HepG2 (cell line): ENCODE measurements at regions not wholly inside any gene's neighbourhood (a gene's known extent, or its start where the extent isn't known, plus 50 kb on each side); places are given as distances from the start of the nearest gene placed in this dataset.
"Not testable (repeated sequence)": the region's sequence is repeated elsewhere in the genome, so short reads cannot be mapped to it uniquely, and the experiment has no call there.

Source experiments
- ATAC-seq: fragments of 200-7000 bp; cut with Tn5 transposase; 3 replicates; pipeline ENCODE4 v1.9.1; 2020; ENCODE audit warnings: mild to moderate bottlenecking, moderate library complexity
- BruUV-seq: library from RNA; stranded (reverse); fragments of 400-500 nt; replicated peaks from 2 replicates; lab custom pipeline; 2021; lab: Mats Ljungman, UMichigan
- CTCF ChIA-PET: fragments of 300-600 bp; formaldehyde crosslinking; extraction: SDS; loops from one replicate; lab custom pipeline; 2021; ENCODE audit warnings: low total read pairs, inconsistent platforms, low intra/inter-chr PET ratio; lab: Yijun Ruan, JAX
- POLR2A ChIA-PET: fragments of 350-600 bp; sonication (Branson Sonifier 250); formaldehyde crosslinking; loops from one replicate; lab custom pipeline; 2020; ENCODE audit warnings: antibody characterized with exemption, inconsistent platforms; lab: Yijun Ruan, JAX
- DNase-seq: peaks from one replicate; pipeline ENCODE4 v3.0.0-alpha.2; 2015; ENCODE audit warnings: low spot score
- FAIRE-seq: peaks from 3 replicates; lab custom pipeline; 2011; peaks lifted over from hg19 to GRCh38; lab: Jason Lieb, UNC
- H2AFZ ChIP-seq: one replicate; pipeline ENCODE4 v1.6.1; 2011; ENCODE audit warnings: low read length, inconsistent platforms
- H3K27ac ChIP-seq: fragments of 300-600 bp; 3 replicates; pipeline ENCODE4 v1.8.0; 2011; ENCODE audit warnings: mixed run types, mild to moderate bottlenecking, mixed read lengths, low read length, inconsistent platforms; ENCODE audit not compliant: insufficient read depth; ENCODE audit errors: extremely low read length
- H3K27me3 ChIP-seq, 2 experiments: fragments of 200-600 bp in 1 of 2; 2 replicates in 1 of 2; 3 replicates in 1 of 2; pipeline versions ENCODE4 v1.6.0 to v1.8.0; 2011; ENCODE audit warnings: low read length in 2 of 2, mild to moderate bottlenecking in 2 of 2, moderate library complexity in 2 of 2, inconsistent platforms in 1 of 2; ENCODE audit not compliant: insufficient read depth in 2 of 2, control insufficient read depth in 1 of 2
- H3K36me3 ChIP-seq, 2 experiments: fragments of 200-600 bp in 1 of 2; replicated peaks in 1 of 2; 2 replicates in 1 of 2; 3 replicates in 1 of 2; pipeline versions ENCODE4 v1.5.1 to v1.8.0; 2011; ENCODE audit warnings: low read length in 2 of 2, inconsistent platforms in 1 of 2; ENCODE audit not compliant: insufficient read depth in 2 of 2, control insufficient read depth in 1 of 2
- H3K4me1 ChIP-seq: 2 replicates; pipeline ENCODE4 v1.5.1; 2012; ENCODE audit warnings: low read length, inconsistent platforms; ENCODE audit not compliant: insufficient read depth
- H3K4me2 ChIP-seq: 2 replicates; pipeline ENCODE4 v1.6.0; 2011; ENCODE audit warnings: low read depth, low read length, inconsistent platforms
- H3K4me3 ChIP-seq, 3 experiments: fragments of 200-600 bp in 1 of 3; sonication (generic), shearing (Covaris generic) in 1 of 3; replicated peaks in 1 of 3; 2 replicates each; pipeline ENCODE4 v1.5.1; 2011 to 2016; ENCODE audit warnings: low read length in 3 of 3, inconsistent platforms in 2 of 3, low read depth in 2 of 3, mild to moderate bottlenecking in 2 of 3, control low read depth in 1 of 3, mixed read lengths in 1 of 3; ENCODE audit not compliant: insufficient read depth in 1 of 3
- H3K79me2 ChIP-seq: one replicate; pipeline ENCODE4 v1.6.1; 2011; ENCODE audit warnings: low read length, inconsistent platforms; ENCODE audit not compliant: insufficient read depth
- H3K9ac ChIP-seq: 2 replicates; pipeline ENCODE4 v1.6.0; 2011; ENCODE audit warnings: mild to moderate bottlenecking, low read depth, low read length, inconsistent platforms; ENCODE audit not compliant: insufficient read depth
- H3K9me3 ChIP-seq: 2 replicates; pipeline ENCODE4 v1.5.1; 2012; ENCODE audit warnings: mild to moderate bottlenecking, low read length
- H4K20me1 ChIP-seq: 2 replicates; pipeline ENCODE4 v1.6.0; 2011; ENCODE audit warnings: inconsistent platforms, mild to moderate bottlenecking, low read length, moderate library complexity; ENCODE audit not compliant: insufficient read depth
- KAT2B ChIP-seq: fragments of 150-350 bp; IDR thresholded peaks from 2 replicates; pipeline ENCODE4 v1.6.1; 2014; ENCODE audit warnings: low read depth, low read length, borderline replicate concordance
- MTERF4 ChIP-seq: sonication (generic); formaldehyde crosslinking; IDR thresholded peaks from 2 replicates; pipeline ENCODE4 v1.8.0; 2023; ENCODE audit warnings: mild to moderate bottlenecking, missing genetic modification reagents
- ONECUT2 ChIP-seq: sonication (generic); formaldehyde crosslinking; IDR thresholded peaks from 2 replicates; pipeline ENCODE4 v1.4.0; 2020; ENCODE audit warnings: missing genetic modification reagents
- PHF8 ChIP-seq: sonication (generic); formaldehyde crosslinking; IDR thresholded peaks from 2 replicates; pipeline ENCODE4 v1.5.0; 2020; ENCODE audit warnings: missing genetic modification reagents
- POLR2A ChIP-seq, 2 experiments: IDR thresholded peaks; 2 replicates each; pipeline ENCODE4 v1.6.1; 2011; ENCODE audit warnings: low read depth in 2 of 2, low read length in 2 of 2, mild to moderate bottlenecking in 1 of 2, moderate library complexity in 1 of 2; ENCODE audit not compliant: insufficient read depth in 1 of 2
- SP140L ChIP-seq: sonication (generic); formaldehyde crosslinking; IDR thresholded peaks from 2 replicates; pipeline ENCODE4 v1.4.0; 2020; ENCODE audit warnings: missing genetic modification reagents, borderline replicate concordance
- ZNF3 ChIP-seq: IDR thresholded peaks from 2 replicates; pipeline ENCODE4 v1.7.0; 2017; ENCODE audit warnings: inconsistent platforms
- ZNF331 ChIP-seq: sonication (generic); formaldehyde crosslinking; IDR thresholded peaks from 2 replicates; pipeline ENCODE4 v1.4.0; 2020; ENCODE audit warnings: missing genetic modification reagents
- WGBS: methylation state at CpG from one replicate; pipeline ENCODE4 v1.1.6; 2017; ENCODE audit warnings: low lambda C conversion rate; 5-methylcytosine and 5-hydroxymethylcytosine counted together
- in situ Hi-C: cut with HindIII; loops from 2 replicates; pipeline ENCODE4 v1.10.0; 2017; ENCODE audit warnings: low pct_unique_long_range_greater_than_20kb; ENCODE audit not compliant: extremely low pct_ligation_motif_present
- intact Hi-C: fragments of 100-400 bp; cut with micrococcal nuclease; formaldehyde crosslinking; loops from one replicate; pipeline ENCODE4 v1.10.0; 2022; ENCODE audit not compliant: unreplicated experiment
- TF ChIP-seq, protein P1 (sequence below): sonication (generic); formaldehyde crosslinking; IDR thresholded peaks from 2 replicates; pipeline ENCODE4 v1.4.0; 2020; ENCODE audit warnings: missing genetic modification reagents
- TF ChIP-seq, protein P2 (sequence below): sonication (generic); formaldehyde crosslinking; IDR thresholded peaks from 2 replicates; pipeline ENCODE4 v1.5.0; 2020; ENCODE audit warnings: mild to moderate bottlenecking, missing genetic modification reagents, borderline replicate concordance
- TF ChIP-seq, protein P3 (sequence below): sonication (generic); formaldehyde crosslinking; IDR thresholded peaks from 2 replicates; pipeline ENCODE4 v1.8.0; 2022; ENCODE audit warnings: missing genetic modification reagents, mild to moderate bottlenecking, inconsistent platforms, borderline replicate concordance

DNA sequence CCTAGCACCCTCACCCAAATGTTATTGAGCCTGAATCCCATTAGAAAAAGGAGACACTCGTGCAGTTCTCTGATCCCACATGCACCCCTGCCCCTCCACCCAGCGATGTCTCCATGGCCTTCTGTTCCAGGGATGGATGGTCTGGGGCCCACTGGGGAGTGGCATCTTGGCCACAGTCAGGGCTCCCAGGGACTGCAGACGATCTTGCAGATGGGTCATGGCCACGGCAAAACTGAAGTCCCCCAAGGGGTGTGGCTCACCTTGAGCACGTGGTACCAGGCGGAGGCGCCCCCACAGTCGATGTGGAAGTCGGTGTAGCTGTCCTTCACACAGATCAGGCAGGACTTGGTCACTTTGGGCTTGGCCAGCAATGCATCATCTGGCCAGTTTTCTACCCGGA is 130.7 kb downstream of the TUBA3C start:
- in situ Hi-C loops (no loop called here), intact Hi-C loops (no loop called here)
- Histone ChIP-seq H3K4me3 (no peak overlapping the region), H4K20me1 (no peaks in the 10 kb centered on the region), H3K36me3 (no peaks in the 10 kb centered on the region), H3K27me3 (no peaks in the 10 kb centered on the region; a peak in 1 of 5 replicates), H3K4me2 (no peak overlapping the region), H3K79me2 (no peaks in the 10 kb centered on the region), H3K9ac (no peak overlapping the region), H3K9me3 (no peaks in the 10 kb centered on the region; the same call in 1 of the 2 replicates), H2AFZ (no peak overlapping the region), H3K4me1 (no peaks in the 10 kb centered on the region), H3K27ac (no peak overlapping the region)
- ATAC-seq (no peak), DNase-seq (no peak), FAIRE-seq (no peak)
- POLR2A ChIA-PET = no interaction called here
- 20% methylated on average over 2 of the region's 10 CpGs for WGBS
- CTCF ChIA-PET = no interaction called here
- no peak for TF ChIP-seq MTERF4 (CRISPR knock-in tag)
- TF ChIP-seq, protein P1, sequence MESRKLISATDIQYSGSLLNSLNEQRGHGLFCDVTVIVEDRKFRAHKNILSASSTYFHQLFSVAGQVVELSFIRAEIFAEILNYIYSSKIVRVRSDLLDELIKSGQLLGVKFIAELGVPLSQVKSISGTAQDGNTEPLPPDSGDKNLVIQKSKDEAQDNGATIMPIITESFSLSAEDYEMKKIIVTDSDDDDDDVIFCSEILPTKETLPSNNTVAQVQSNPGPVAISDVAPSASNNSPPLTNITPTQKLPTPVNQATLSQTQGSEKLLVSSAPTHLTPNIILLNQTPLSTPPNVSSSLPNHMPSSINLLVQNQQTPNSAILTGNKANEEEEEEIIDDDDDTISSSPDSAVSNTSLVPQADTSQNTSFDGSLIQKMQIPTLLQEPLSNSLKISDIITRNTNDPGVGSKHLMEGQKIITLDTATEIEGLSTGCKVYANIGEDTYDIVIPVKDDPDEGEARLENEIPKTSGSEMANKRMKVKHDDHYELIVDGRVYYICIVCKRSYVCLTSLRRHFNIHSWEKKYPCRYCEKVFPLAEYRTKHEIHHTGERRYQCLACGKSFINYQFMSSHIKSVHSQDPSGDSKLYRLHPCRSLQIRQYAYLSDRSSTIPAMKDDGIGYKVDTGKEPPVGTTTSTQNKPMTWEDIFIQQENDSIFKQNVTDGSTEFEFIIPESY (CRISPR knock-in tag) = no peak
- no peak for TF ChIP-seq PHF8 (CRISPR knock-in tag)
- TF ChIP-seq KAT2B = no peak
- TF ChIP-seq ZNF3 (CRISPR knock-in tag) = no peak
- TF ChIP-seq, protein P2, sequence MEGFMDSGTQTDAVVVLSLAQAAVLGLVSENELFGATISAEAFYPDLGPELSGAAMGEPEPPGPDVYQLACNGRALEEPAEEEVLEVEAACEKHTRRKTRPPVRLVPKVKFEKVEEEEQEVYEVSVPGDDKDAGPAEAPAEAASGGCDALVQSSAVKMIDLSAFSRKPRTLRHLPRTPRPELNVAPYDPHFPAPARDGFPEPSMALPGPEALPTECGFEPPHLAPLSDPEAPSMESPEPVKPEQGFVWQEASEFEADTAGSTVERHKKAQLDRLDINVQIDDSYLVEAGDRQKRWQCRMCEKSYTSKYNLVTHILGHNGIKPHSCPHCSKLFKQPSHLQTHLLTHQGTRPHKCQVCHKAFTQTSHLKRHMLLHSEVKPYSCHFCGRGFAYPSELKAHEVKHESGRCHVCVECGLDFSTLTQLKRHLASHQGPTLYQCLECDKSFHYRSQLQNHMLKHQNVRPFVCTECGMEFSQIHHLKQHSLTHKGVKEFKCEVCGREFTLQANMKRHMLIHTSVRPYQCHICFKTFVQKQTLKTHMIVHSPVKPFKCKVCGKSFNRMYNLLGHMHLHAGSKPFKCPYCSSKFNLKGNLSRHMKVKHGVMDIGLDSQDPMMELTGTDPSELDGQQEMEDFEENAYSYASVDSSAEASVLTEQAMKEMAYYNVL (CRISPR knock-in tag) = no peak
- TF ChIP-seq, protein P3, sequence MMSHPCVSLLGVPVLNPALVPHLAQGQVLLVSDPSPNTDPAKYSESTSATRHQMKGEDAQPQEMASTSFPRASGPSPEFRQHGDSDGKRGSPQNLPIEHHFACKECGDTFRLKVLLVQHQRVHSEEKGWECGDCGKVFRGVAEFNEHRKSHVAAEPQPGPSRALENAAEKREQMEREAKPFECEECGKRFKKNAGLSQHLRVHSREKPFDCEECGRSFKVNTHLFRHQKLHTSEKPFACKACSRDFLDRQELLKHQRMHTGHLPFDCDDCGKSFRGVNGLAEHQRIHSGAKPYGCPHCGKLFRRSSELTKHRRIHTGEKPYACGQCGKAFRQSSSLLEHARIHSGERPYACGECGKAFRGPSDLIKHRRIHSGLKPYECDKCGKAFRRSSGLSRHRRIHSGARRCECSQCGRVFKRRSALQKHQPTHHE = no peak
- no peak for TF ChIP-seq ONECUT2
- TF ChIP-seq SP140L (CRISPR knock-in tag) = no peak
- no peak for TF ChIP-seq POLR2A (IDR thresholded peaks at IDR 0.05; ENCODE audit: insufficient read depth in 1 of 2, low read depth in 2 of 2, low read length in 2 of 2)
- TF ChIP-seq ZNF331 (CRISPR knock-in tag) = no peak
- BruUV-seq = no TSS peak

- FAIRE-seq, in situ Hi-C loops, H3K4me2 ChIP-seq, H2AFZ ChIP-seq, intact Hi-C loops, H3K4me3 ChIP-seq, H4K20me1 ChIP-seq, H3K4me1 ChIP-seq, H3K27ac ChIP-seq, CTCF ChIA-PET, H3K79me2 ChIP-seq, ATAC-seq, H3K9ac ChIP-seq, H3K9me3 ChIP-seq, H3K36me3 ChIP-seq, DNase-seq, H3K27me3 ChIP-seq, BruUV-seq, POLR2A ChIA-PET: not testable (repeated sequence)
- 18% methylated on average over 8 of the region's 13 CpGs for WGBS
Observed at GRCh38 chr13:19049624-19050023, 132.0 kb downstream of the TUBA3C start.
